Pancreas (tissue), 10 donors: ENCODE measurements at regions not wholly inside any gene's neighbourhood (a gene's known extent, or its start where the extent isn't known, plus 50 kb on each side); places are given as distances from the start of the nearest gene placed in this dataset.

ENCODE experiments used
- ATAC-seq, 4 donors: fragments of 200-7000 bp; cut with Tn5 transposase; one replicate each; pipeline versions ENCODE4 v1.8.0 to v1.9.1; 2020; ENCODE audit warnings: mild to moderate bottlenecking in 4 of 4, moderate library complexity in 4 of 4
- DNase-seq, 6 donors: peaks; one replicate each; pipeline ENCODE4 v3.0.0-alpha.2; 2020
- FAIRE-seq: peaks from 2 replicates; lab custom pipeline; 2012; peaks lifted over from hg19 to GRCh38; lab: Jason Lieb, UNC
- H3K27ac ChIP-seq, 4 donors: fragments of 200-600 bp; sonication (generic); 1 replicate in 3 of 4; 2 replicates in 1 of 4; pipeline versions ENCODE4 v1.5.0 to v1.8.0; 2020
- H3K27me3 ChIP-seq, 4 donors: fragments of 200-600 bp; one replicate each; pipeline ENCODE4 v1.8.0; 2021
- H3K36me3 ChIP-seq, 3 donors: fragments of 200-600 bp; sonication (generic) in 1 of 3; one replicate each; pipeline versions ENCODE4 v1.5.0 to v1.8.0; 2020 to 2021
- H3K4me1 ChIP-seq, 3 donors: fragments of 200-600 bp; one replicate each; pipeline ENCODE4 v1.8.0; 2021
- H3K4me3 ChIP-seq, 4 donors: fragments of 200-600 bp; sonication (generic) in 2 of 4; one replicate each; pipeline versions ENCODE4 v1.5.0 to v1.8.0; 2020 to 2021
- H3K9me3 ChIP-seq, 4 donors: fragments of 200-600 bp; one replicate each; pipeline ENCODE4 v1.8.0; 2021
- WGBS, 2 donors: extraction: QIAGEN DNeasy Blood & Tissue Kit; methylation state at CpG; one replicate each; pipeline ENCODE4 v1.1.7; 2013; 5-methylcytosine and 5-hydroxymethylcytosine counted together
- intact Hi-C, 3 donors: fragments of 100-400 bp; cut with DNase I; formaldehyde crosslinking; loops; one replicate each; pipeline versions ENCODE4 v1.11.1 to v1.14.2; 2022
- TF ChIP-seq, protein P1 (sequence below), 4 donors: fragments of 200-600 bp; sonication (generic) in 3 of 4; IDR thresholded peaks; one replicate each; pipeline versions ENCODE4 v1.5.0 to v1.8.0; 2021; ENCODE audit warnings: antibody characterized with exemption in 4 of 4
- donor health status: healthy with polysubstance abuse.
- donor health status: DM: no; HTN: no; CAD: no; lungs with moderate emphysema.
- donor health status: DM: no; HTN: no; CAD: no.
- donor health status: control.
- donor health status: control.
- donor health status: Bipolar disorder and iron deficiency.
- donor health status: DM: yes; HTN: yes; CAD: no.
- donor health status: DM: no; HTN: no; CAD: no.
- donor health status: DM: no; HTN: no; CAD: no.
- donor health status: DM: yes; HTN: yes; CAD: no.

DNA sequence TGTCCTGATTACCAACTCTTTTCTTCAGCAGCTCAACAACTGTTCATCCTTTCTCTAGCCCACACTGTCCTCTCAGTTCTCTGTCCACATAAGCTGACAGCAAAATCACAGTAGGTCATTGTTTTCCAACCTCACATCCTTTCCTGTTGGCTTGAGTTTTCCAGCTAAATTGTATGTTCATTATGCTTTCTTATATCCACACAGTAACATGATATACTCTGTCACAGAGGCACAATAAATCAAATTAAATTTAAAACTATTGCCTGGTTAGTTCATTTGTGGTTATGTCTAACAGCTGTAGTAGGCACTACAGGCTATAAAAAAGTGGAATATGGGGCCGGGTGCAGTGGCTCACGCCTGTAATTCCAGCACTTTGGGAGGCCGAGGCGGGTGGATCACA lies 179.9 kb downstream of the ETAA1 start:
- FAIRE-seq: no peak
- Histone ChIP-seq H3K27ac (no peak overlapping the region), H3K27me3 (no peaks in the 10 kb centered on the region), H3K4me1 (peaks cover 0 to 17% (median 12%) of the 10 kb centered on the region in 3 donors), H3K9me3 (no peaks in the 10 kb centered on the region), H3K4me3 (no peak overlapping the region), H3K36me3 (no peaks in the 10 kb centered on the region)
- TF ChIP-seq, protein P1, sequence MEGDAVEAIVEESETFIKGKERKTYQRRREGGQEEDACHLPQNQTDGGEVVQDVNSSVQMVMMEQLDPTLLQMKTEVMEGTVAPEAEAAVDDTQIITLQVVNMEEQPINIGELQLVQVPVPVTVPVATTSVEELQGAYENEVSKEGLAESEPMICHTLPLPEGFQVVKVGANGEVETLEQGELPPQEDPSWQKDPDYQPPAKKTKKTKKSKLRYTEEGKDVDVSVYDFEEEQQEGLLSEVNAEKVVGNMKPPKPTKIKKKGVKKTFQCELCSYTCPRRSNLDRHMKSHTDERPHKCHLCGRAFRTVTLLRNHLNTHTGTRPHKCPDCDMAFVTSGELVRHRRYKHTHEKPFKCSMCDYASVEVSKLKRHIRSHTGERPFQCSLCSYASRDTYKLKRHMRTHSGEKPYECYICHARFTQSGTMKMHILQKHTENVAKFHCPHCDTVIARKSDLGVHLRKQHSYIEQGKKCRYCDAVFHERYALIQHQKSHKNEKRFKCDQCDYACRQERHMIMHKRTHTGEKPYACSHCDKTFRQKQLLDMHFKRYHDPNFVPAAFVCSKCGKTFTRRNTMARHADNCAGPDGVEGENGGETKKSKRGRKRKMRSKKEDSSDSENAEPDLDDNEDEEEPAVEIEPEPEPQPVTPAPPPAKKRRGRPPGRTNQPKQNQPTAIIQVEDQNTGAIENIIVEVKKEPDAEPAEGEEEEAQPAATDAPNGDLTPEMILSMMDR (IDR thresholded peaks at IDR 0.05): no peak
- ATAC-seq: no peak
- 97 to 98% methylated on average over 4 of the region's 4 CpGs for WGBS, 2 donors
- no peak for DNase-seq
- intact Hi-C loops: no loop called here

DNA sequence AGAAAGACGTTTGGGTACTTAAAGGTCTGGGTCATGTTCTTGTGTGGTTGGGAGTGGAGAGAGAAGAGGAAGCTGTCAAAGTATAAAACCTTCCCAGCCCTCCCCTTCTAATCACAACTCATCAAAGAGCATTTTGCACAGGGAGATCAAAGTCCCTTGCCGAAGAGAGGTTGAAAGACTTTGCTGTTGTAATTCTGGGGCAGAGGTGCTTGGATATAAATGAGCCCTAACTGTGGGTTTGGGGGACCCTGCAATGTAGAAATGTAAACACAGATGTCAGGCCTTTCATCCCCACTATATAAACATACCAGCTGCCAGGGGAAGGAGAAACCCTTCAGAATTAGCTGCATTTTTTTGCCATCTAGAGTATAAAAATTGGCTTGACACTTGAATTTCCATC lies 182.1 kb downstream of the ETAA1 start:
- Histone ChIP-seq H3K4me3 (no peak overlapping the region), H3K9me3 (no peaks in the 10 kb centered on the region), H3K36me3 (no peaks in the 10 kb centered on the region), H3K27me3 (no peaks in the 10 kb centered on the region), H3K4me1 (no peaks in the 10 kb centered on the region), H3K27ac (no peak overlapping the region)
- DNase-seq (no peak), ATAC-seq (no peak), FAIRE-seq (no peak)
- TF ChIP-seq, protein P1 (IDR thresholded peaks at IDR 0.05): no peak
- intact Hi-C loops: no loop called here
- 49 to 51% methylated on average over 2 of the region's 2 CpGs for WGBS, 2 donors

DNA sequence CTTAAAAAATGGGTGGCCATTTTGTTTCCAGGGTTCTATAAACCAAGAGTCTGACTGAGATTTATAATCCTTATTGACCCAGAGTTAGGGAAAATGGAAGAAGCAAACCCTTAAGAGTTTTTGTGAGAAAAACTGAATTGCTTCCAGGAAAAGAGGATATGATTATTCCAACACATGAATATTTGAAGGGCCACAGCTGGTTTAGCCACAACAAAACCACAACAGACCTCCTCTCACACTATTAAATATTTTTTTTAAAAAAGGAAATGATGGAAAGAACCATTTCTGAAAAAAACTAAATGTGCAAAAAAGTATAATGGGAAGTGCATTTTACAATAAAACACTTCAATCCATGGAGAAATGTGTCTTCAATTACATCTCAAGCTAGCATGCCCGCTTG lies 182.7 kb downstream of the ETAA1 start:
- DNase-seq (no peak), FAIRE-seq (no peak), ATAC-seq (no peak)
- no peak overlapping the region for H3K4me3 ChIP-seq
- no peak overlapping the region for H3K27ac ChIP-seq
- TF ChIP-seq, protein P1 (IDR thresholded peaks at IDR 0.05): no peak
- H3K9me3 ChIP-seq: no peaks in the 10 kb centered on the region
- intact Hi-C loops: no loop called here
- 2 to 94% methylated on average over 1 of the region's 1 CpG for WGBS, 2 donors
- no peaks in the 10 kb centered on the region for H3K36me3 ChIP-seq
- H3K4me1 ChIP-seq: no peaks in the 10 kb centered on the region
- H3K27me3 ChIP-seq: no peaks in the 10 kb centered on the region

DNA sequence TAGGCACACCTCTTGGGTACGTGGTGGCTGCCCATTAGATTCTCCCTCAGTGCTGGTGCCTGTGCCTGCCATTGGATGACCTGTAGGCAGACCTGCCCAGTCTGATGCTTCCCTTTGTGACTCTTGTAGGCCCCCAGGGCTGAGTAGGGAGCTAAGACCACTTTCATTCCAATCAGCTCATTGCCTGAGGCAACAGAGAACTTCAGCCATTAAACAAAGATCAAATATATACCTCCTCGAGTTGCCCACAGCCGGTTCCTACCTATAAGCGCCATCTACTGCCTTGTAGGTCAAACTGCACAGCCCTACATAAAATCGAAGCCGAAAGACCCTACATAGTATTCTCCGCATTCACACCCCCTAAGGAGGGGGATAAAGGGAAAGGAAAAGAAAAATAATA lies 184.6 kb downstream of the ETAA1 start:
- Histone ChIP-seq H3K27ac (no peak overlapping the region), H3K4me1 (no peaks in the 10 kb centered on the region), H3K4me3 (no peak overlapping the region), H3K27me3 (no peaks in the 10 kb centered on the region), H3K36me3 (no peaks in the 10 kb centered on the region), H3K9me3 (no peaks in the 10 kb centered on the region)
- intact Hi-C loops: no loop called here
- FAIRE-seq (no peak), ATAC-seq (no peak), DNase-seq (no peak)
- TF ChIP-seq, protein P1 (IDR thresholded peaks at IDR 0.05): no peak
- 66 to 68% methylated on average over 7 of the region's 7 CpGs for WGBS, 2 donors

DNA sequence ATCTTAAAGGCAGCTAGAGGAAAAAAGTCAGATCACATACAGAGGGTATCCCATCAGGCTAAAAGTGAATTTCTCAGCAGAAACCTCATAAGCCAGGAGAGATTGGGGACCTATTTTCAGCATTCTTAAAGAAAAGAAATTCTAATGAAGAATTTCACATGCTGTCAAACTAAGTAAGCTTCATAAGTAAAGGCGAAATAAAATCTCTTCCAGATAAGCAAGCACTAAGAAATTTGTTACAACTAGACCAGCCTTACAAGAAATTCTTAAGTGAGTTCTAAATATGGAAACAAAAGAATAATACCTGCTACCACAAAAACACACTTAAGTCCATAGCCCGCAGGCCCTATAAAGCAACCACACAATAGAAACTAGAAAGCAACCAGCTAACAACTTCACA lies 186.1 kb downstream of the ETAA1 start:
- 88 to 99% methylated on average over 2 of the region's 2 CpGs for WGBS, 2 donors
- Histone ChIP-seq H3K36me3 (no peaks in the 10 kb centered on the region), H3K4me1 (no peaks in the 10 kb centered on the region), H3K27me3 (no peaks in the 10 kb centered on the region), H3K9me3 (no peaks in the 10 kb centered on the region), H3K4me3 (no peak overlapping the region), H3K27ac (no peak overlapping the region)
- FAIRE-seq (no peak), DNase-seq (no peak), ATAC-seq (no peak)
- intact Hi-C loops: no loop called here
- TF ChIP-seq, protein P1 (IDR thresholded peaks at IDR 0.05): no peak
